Choroid plexus epithelial cell (primary cell): ENCODE measurements at regions not wholly inside any gene's neighbourhood (a gene's known extent, or its start where the extent isn't known, plus 50 kb on each side); places are given as distances from the start of the nearest gene placed in this dataset.

Experiments
- DNase-seq: peaks from one replicate; pipeline ENCODE4 v3.0.0-alpha.2; 2010; ENCODE audit warnings: low read depth
- H3K4me3 ChIP-seq: 2 replicates; pipeline ENCODE4 v1.5.1; 2011; ENCODE audit warnings: low read depth, mild to moderate bottlenecking, control low read depth, low read length, moderate library complexity
- CTCF ChIP-seq: conservative IDR thresholded peaks from 2 replicates; pipeline ENCODE4 v1.5.1; 2011; ENCODE audit warnings: low read depth, mild to moderate bottlenecking, control low read depth, inconsistent platforms, low read length, moderate library complexity

- DNase-seq: no peak
- H3K4me3 ChIP-seq: no peak overlapping the region
- no peak for TF ChIP-seq CTCF
Observed at GRCh38 chr9:135335691-135336181, 143.8 kb upstream of the PPP1R26 start.

- no peak for TF ChIP-seq CTCF
- H3K4me3 ChIP-seq: no peak overlapping the region
- no peak for DNase-seq
Observed at GRCh38 chr9:135336722-135337527, 142.7 kb upstream of the PPP1R26 start.

GRCh38 chr9:135338546-135338945 lies 141.0 kb upstream of the PPP1R26 start:
- TF ChIP-seq CTCF: no peak
- no peak for DNase-seq
- H3K4me3 ChIP-seq: no peak overlapping the region

GRCh38 chr9:135339378-135339973 lies 140.1 kb upstream of the PPP1R26 start:
- no peak overlapping the region for H3K4me3 ChIP-seq
- no peak for TF ChIP-seq CTCF
- DNase-seq: no peak

- TF ChIP-seq CTCF: no peak
- H3K4me3 ChIP-seq: no peak overlapping the region
- no peak for DNase-seq
Observed at GRCh38 chr9:135340143-135340655, 139.4 kb upstream of the PPP1R26 start.

- TF ChIP-seq CTCF: no peak
- DNase-seq: no peak
- H3K4me3 ChIP-seq: no peak overlapping the region
Observed at GRCh38 chr9:135340726-135341475, 138.7 kb upstream of the PPP1R26 start.
